GM13977 (cell line): ENCODE measurements at regions not wholly inside any gene's neighbourhood (a gene's known extent, or its start where the extent isn't known, plus 50 kb on each side); places are given as distances from the start of the nearest gene placed in this dataset.

ENCODE experiments used
- DNase-seq: peaks from one replicate; pipeline ENCODE4 v3.0.0; 2012; ENCODE audit warnings: low spot score
- CTCF ChIP-seq: IDR thresholded peaks from 2 replicates; pipeline ENCODE4 v1.5.1; 2012; ENCODE audit warnings: mild to moderate bottlenecking, control low read depth; ENCODE audit not compliant: insufficient read depth; ENCODE audit errors: extremely low read depth, missing control alignments
- in situ Hi-C: fragments of 300-500 bp; cut with MboI; formaldehyde crosslinking; loops from one replicate; pipeline ENCODE4 v1.12.0; 2022; ENCODE audit warnings: low sequenced_read_pairs, low pct_unique_long_range_greater_than_20kb, mixed read lengths, inconsistent platforms; ENCODE audit not compliant: unreplicated experiment

- DNase-seq, result no peak
- in situ Hi-C loops, result no loop called here
- no peak for TF ChIP-seq CTCF
Measured at GRCh38 chr2:121886059-121886458, 130.6 kb downstream of the TSN start.

GRCh38 chr2:121887513-121888188, 132.2 kb downstream of the TSN start:
- in situ Hi-C loops, result no loop called here
- DNase-seq, result no peak
- TF ChIP-seq CTCF, result no peak

GRCh38 chr2:121888189-121888557, 132.7 kb downstream of the TSN start:
- TF ChIP-seq CTCF, result peak; percentile 17
- in situ Hi-C loops, result no loop called here
- no peak for DNase-seq

- no peak for TF ChIP-seq CTCF
- DNase-seq, result no peak
- in situ Hi-C loops, result no loop called here
Measured at GRCh38 chr2:121890041-121890440, 134.6 kb downstream of the TSN start.

GRCh38 chr2:121895723-121896571, 140.5 kb downstream of the TSN start:
- DNase-seq, result no peak
- TF ChIP-seq CTCF, result no peak
- in situ Hi-C loops, result no loop called here

- peak; percentile 76 for DNase-seq
- peak; percentile 52 for TF ChIP-seq CTCF
- in situ Hi-C loops, result no loop called here
Measured at GRCh38 chr2:121897335-121897970, 142.0 kb downstream of the TSN start.
